ENCODE measurements at regions not wholly inside any gene's neighbourhood (a gene's known extent, or its start where the extent isn't known, plus 50 kb on each side); places are given as distances from the start of the nearest gene placed in this dataset.
A peak's percentile ranks its signal among the peaks of the same experiment; 100 is the strongest.

GRCh38 chr1:203570805-203571204 lies 55.8 kb upstream of the ATP2B4 start:
- DNase-seq (no peak), ATAC-seq (ENCODE audit: low FRiP score) (no peak)
- intact Hi-C loops (cut with DNase I): no loop called here
- Histone ChIP-seq H3K4me1 (ENCODE audit: control insufficient read depth in 1 of 2, insufficient read depth in 2 of 2, low read length in 2 of 2) (no peaks in the 10 kb centered on the region), H3K9me3 (ENCODE audit: control insufficient read depth, low read length) (no peaks in the 10 kb centered on the region), H3K27me3 (ENCODE audit: control insufficient read depth in 1 of 2, insufficient read depth in 2 of 2, low read length in 1 of 2) (no peaks in the 10 kb centered on the region), H3K27ac (ENCODE audit: low read depth in 1 of 2, low read length in 2 of 2) (no peak overlapping the region), H3K4me3 (ENCODE audit: low read length in 2 of 2) (no peak overlapping the region), H3K36me3 (ENCODE audit: control insufficient read depth in 1 of 2, insufficient read depth in 2 of 2, low read length in 1 of 2) (no peaks in the 10 kb centered on the region)
- 68% methylated on average over 3 of the region's 3 CpGs for WGBS, 2 donors

- DNase-seq (no peak), ATAC-seq (ENCODE audit: low FRiP score) (no peak)
- no peaks in the 10 kb centered on the region for H3K36me3 ChIP-seq (ENCODE audit: control insufficient read depth in 1 of 2, insufficient read depth in 2 of 2, low read length in 1 of 2)
- no peaks in the 10 kb centered on the region for H3K4me1 ChIP-seq (ENCODE audit: control insufficient read depth in 1 of 2, insufficient read depth in 2 of 2, low read length in 2 of 2)
- H3K27me3 ChIP-seq (ENCODE audit: control insufficient read depth in 1 of 2, insufficient read depth in 2 of 2, low read length in 1 of 2): no peaks in the 10 kb centered on the region
- peak overlapping the region in 1 of 2 donors; percentile 81 for H3K27ac ChIP-seq (ENCODE audit: low read depth in 1 of 2, low read length in 2 of 2)
- no peaks in the 10 kb centered on the region for H3K9me3 ChIP-seq (ENCODE audit: control insufficient read depth, low read length)
- H3K4me3 ChIP-seq (ENCODE audit: low read length in 2 of 2): no peak overlapping the region
- intact Hi-C loops (cut with DNase I): no loop called here
- 42 to 53% methylated on average over 8 of the region's 8 CpGs for WGBS, 2 donors
Observed at GRCh38 chr1:203571661-203572060, 55.0 kb upstream of the ATP2B4 start.

GRCh38 chr1:203572134-203572625 lies 54.5 kb upstream of the ATP2B4 start:
- Histone ChIP-seq H3K4me1 (ENCODE audit: control insufficient read depth in 1 of 2, insufficient read depth in 2 of 2, low read length in 2 of 2) (no peaks in the 10 kb centered on the region), H3K27ac (ENCODE audit: low read depth in 1 of 2, low read length in 2 of 2) (peak overlapping the region in 1 of 2 donors; percentile 81), H3K4me3 (ENCODE audit: low read length in 2 of 2) (no peak overlapping the region), H3K36me3 (ENCODE audit: control insufficient read depth in 1 of 2, insufficient read depth in 2 of 2, low read length in 1 of 2) (no peaks in the 10 kb centered on the region), H3K27me3 (ENCODE audit: control insufficient read depth in 1 of 2, insufficient read depth in 2 of 2, low read length in 1 of 2) (no peaks in the 10 kb centered on the region), H3K9me3 (ENCODE audit: control insufficient read depth, low read length) (no peaks in the 10 kb centered on the region)
- ATAC-seq (ENCODE audit: low FRiP score) (peak; percentile 54), DNase-seq (peak in 1 of 2 donors; percentile 82)
- intact Hi-C loops (cut with DNase I): no loop called here
- 5 to 7% methylated on average over 10 of the region's 10 CpGs for WGBS, 2 donors

- no peaks in the 10 kb centered on the region for H3K36me3 ChIP-seq (ENCODE audit: control insufficient read depth in 1 of 2, insufficient read depth in 2 of 2, low read length in 1 of 2)
- no peaks in the 10 kb centered on the region for H3K27me3 ChIP-seq (ENCODE audit: control insufficient read depth in 1 of 2, insufficient read depth in 2 of 2, low read length in 1 of 2)
- no peak overlapping the region for H3K4me3 ChIP-seq (ENCODE audit: low read length in 2 of 2)
- intact Hi-C loops (cut with DNase I): no loop called here
- no peak for DNase-seq
- 96 to 98% methylated on average over 7 of the region's 7 CpGs for WGBS, 2 donors
- no peaks in the 10 kb centered on the region for H3K4me1 ChIP-seq (ENCODE audit: control insufficient read depth in 1 of 2, insufficient read depth in 2 of 2, low read length in 2 of 2)
- no peak for ATAC-seq (ENCODE audit: low FRiP score)
- H3K9me3 ChIP-seq (ENCODE audit: control insufficient read depth, low read length): no peaks in the 10 kb centered on the region
- H3K27ac ChIP-seq (ENCODE audit: low read depth in 1 of 2, low read length in 2 of 2): no peak overlapping the region
Observed at GRCh38 chr1:203573730-203574129, 52.9 kb upstream of the ATP2B4 start.
